GM12878 (cell line): ENCODE measurements at regions not wholly inside any gene's neighbourhood (a gene's known extent, or its start where the extent isn't known, plus 50 kb on each side); places are given as distances from the start of the nearest gene placed in this dataset.

Experiments used
- ATAC-seq: fragments of 200-7000 bp; cut with Tn5 transposase; 3 replicates; pipeline ENCODE4 v1.9.1; 2020; ENCODE audit warnings: mild to moderate bottlenecking, moderate library complexity
- BruUV-seq: library from RNA; stranded (reverse); fragments of 400-500 nt; replicated peaks from 2 replicates; lab custom pipeline; 2021; lab: Mats Ljungman, UMichigan
- CTCF ChIA-PET: fragments of 300-600 bp; sonication (Branson Sonifier 250); formaldehyde crosslinking; extraction: SDS; loops from one replicate; lab custom pipeline; 2021; ENCODE audit warnings: inconsistent platforms; lab: Yijun Ruan, JAX
- POLR2A ChIA-PET: fragments of 350-600 bp; formaldehyde crosslinking; extraction: SDS; loops from one replicate; lab custom pipeline; 2021; ENCODE audit warnings: inconsistent platforms; lab: Charles Lee
- RAD21 ChIA-PET: fragments of 300-600 bp; sonication (Branson Sonifier 250); formaldehyde crosslinking; loops from one replicate; lab custom pipeline; 2023; ENCODE audit warnings: antibody characterized with exemption; ENCODE audit not compliant: unreplicated experiment; lab: Charles Lee
- SMC1A ChIA-PET: fragments of 300-600 bp; sonication (Branson Sonifier 250); formaldehyde crosslinking; loops from one replicate; lab custom pipeline; 2023; ENCODE audit not compliant: unreplicated experiment, uncharacterized antibody; lab: Charles Lee
- DNase-seq: peaks from one replicate; pipeline ENCODE4 v3.0.0-alpha.2; 2011; ENCODE audit warnings: low read depth, low spot score
- FAIRE-seq: peaks from 3 replicates; lab custom pipeline; 2011; peaks lifted over from hg19 to GRCh38; lab: Jason Lieb, UNC
- H2AFZ ChIP-seq: 2 replicates; pipeline ENCODE4 v1.6.0; 2011; ENCODE audit warnings: low read depth, low read length, control low read depth; ENCODE audit not compliant: control insufficient read depth
- H3K27ac ChIP-seq: 2 replicates; pipeline ENCODE4 v1.5.1; 2011; ENCODE audit warnings: control low read depth; ENCODE audit not compliant: control insufficient read depth, insufficient read depth
- H3K27me3 ChIP-seq, 2 experiments: replicated peaks in 1 of 2; 2 replicates each; pipeline versions ENCODE4 v1.6.0 to v1.6.1; 2011; ENCODE audit warnings: low read length in 1 of 2; ENCODE audit not compliant: control insufficient read depth in 2 of 2, insufficient read depth in 2 of 2
- H3K36me3 ChIP-seq, 2 experiments: 2 replicates each; pipeline ENCODE4 v1.5.1; 2011; ENCODE audit warnings: low read length in 1 of 2; ENCODE audit not compliant: control insufficient read depth in 2 of 2, insufficient read depth in 2 of 2
- H3K4me1 ChIP-seq: 2 replicates; pipeline ENCODE4 v1.6.1; 2011; ENCODE audit warnings: mild to moderate bottlenecking, low read length, moderate library complexity, mixed read lengths; ENCODE audit not compliant: control insufficient read depth, insufficient read depth
- H3K4me2 ChIP-seq: 2 replicates; pipeline ENCODE4 v1.6.0; 2011; ENCODE audit warnings: control low read depth; ENCODE audit not compliant: control insufficient read depth, insufficient read depth
- H3K4me3 ChIP-seq: fragments of 200-600 bp; sonication (generic); 2 replicates; pipeline ENCODE4 v1.5.1; 2016
- H3K79me2 ChIP-seq: 2 replicates; pipeline ENCODE4 v1.6.0; 2011; ENCODE audit warnings: low read length; ENCODE audit not compliant: control insufficient read depth, insufficient read depth
- H3K9ac ChIP-seq: 2 replicates; pipeline ENCODE4 v1.8.0; 2011; ENCODE audit warnings: low read length, control low read depth, mixed read lengths; ENCODE audit not compliant: control insufficient read depth, insufficient read depth
- H3K9me3 ChIP-seq: replicated peaks from 3 replicates; pipeline ENCODE4 v1.5.1; 2011; ENCODE audit warnings: mild to moderate bottlenecking, low read length; ENCODE audit not compliant: control insufficient read depth, insufficient read depth
- H4K20me1 ChIP-seq: 2 replicates; pipeline ENCODE4 v1.6.0; 2011; ENCODE audit not compliant: control insufficient read depth, insufficient read depth
- CBX5 ChIP-seq: sonication (generic); IDR thresholded peaks from 2 replicates; pipeline ENCODE4 v1.6.1; 2016; ENCODE audit warnings: low read depth, moderate library complexity, mild to moderate bottlenecking, inconsistent platforms
- CHD4 ChIP-seq: fragments of 200-600 bp; sonication (generic); IDR thresholded peaks from 2 replicates; pipeline ENCODE4 v1.6.1; 2016; ENCODE audit warnings: mild to moderate bottlenecking
- CUX1 ChIP-seq: IDR thresholded peaks from 2 replicates; pipeline ENCODE4 v1.6.1; 2012; ENCODE audit warnings: improper control_type of control experiment, low read depth, low read length; ENCODE audit not compliant: insufficient replicate concordance
- EP300 ChIP-seq, 2 experiments: fragments of 150-350 bp in 1 of 2; IDR thresholded peaks; 2 replicates each; pipeline ENCODE4 v1.6.1; 2011 to 2012; ENCODE audit warnings: low read depth in 2 of 2, low read length in 2 of 2, borderline replicate concordance in 1 of 2, improper control_type of control experiment in 1 of 2, inconsistent platforms in 1 of 2; ENCODE audit not compliant: control insufficient read depth in 1 of 2
- EZH2 ChIP-seq: IDR thresholded peaks from 2 replicates; pipeline ENCODE4 v1.6.1; 2012; ENCODE audit warnings: low read depth, mild to moderate bottlenecking, control low read depth, inconsistent platforms, low read length, borderline replicate concordance; ENCODE audit not compliant: control insufficient read depth
- FOXM1 ChIP-seq: IDR thresholded peaks from 2 replicates; pipeline ENCODE4 v1.6.1; 2012; ENCODE audit warnings: low read depth, mild to moderate bottlenecking, inconsistent platforms, low read length, moderate library complexity
- NR2F1 ChIP-seq: fragments of 450-650 bp; conservative IDR thresholded peaks from 2 replicates; pipeline ENCODE4 v1.6.1; 2017; ENCODE audit warnings: mild to moderate bottlenecking
- POLR2A ChIP-seq: IDR thresholded peaks from 2 replicates; pipeline ENCODE4 v1.6.1; 2011; ENCODE audit warnings: low read depth, mild to moderate bottlenecking, low read length
- SMC3 ChIP-seq: IDR thresholded peaks from 2 replicates; pipeline ENCODE4 v1.6.1; 2011; ENCODE audit warnings: low read length, improper control_type of control experiment, borderline replicate concordance
- SUPT20H ChIP-seq: IDR thresholded peaks from 2 replicates; pipeline ENCODE4 v1.6.1; 2011; ENCODE audit warnings: low read depth, mild to moderate bottlenecking, low read length, moderate library complexity, borderline replicate concordance; ENCODE audit not compliant: control insufficient read depth
- ZBTB4 ChIP-seq: fragments of 450-650 bp; formaldehyde crosslinking; IDR thresholded peaks from 2 replicates; pipeline ENCODE4 v1.4.0; 2022; ENCODE audit warnings: mild to moderate bottlenecking, moderate library complexity
- ZNF207 ChIP-seq: fragments of 450-650 bp; IDR thresholded peaks from 2 replicates; pipeline ENCODE4 v1.6.1; 2014; ENCODE audit warnings: antibody characterized with exemption, mild to moderate bottlenecking, borderline replicate concordance
- WGBS: methylation state at CpG from one replicate; pipeline ENCODE4 v1.1.6; 2016; ENCODE audit warnings: low lambda C conversion rate; ENCODE audit not compliant: insufficient replicate concordance, insufficient coverage; ENCODE audit errors: missing lambda C conversion rate; 5-methylcytosine and 5-hydroxymethylcytosine counted together
- in situ Hi-C: fragments of 300-500 bp; cut with MboI; formaldehyde crosslinking; loops from 9 replicates; pipeline ENCODE4 v1.14.3; 2018; ENCODE audit warnings: mixed read lengths
- intact Hi-C: fragments of 100-400 bp; cut with micrococcal nuclease; formaldehyde crosslinking; loops from one replicate; pipeline ENCODE4 v1.14.2; 2022; ENCODE audit not compliant: unreplicated experiment
- TF ChIP-seq, protein P1 (sequence below): IDR thresholded peaks from 2 replicates; pipeline ENCODE4 v1.6.1; 2011; ENCODE audit warnings: borderline replicate concordance, low read depth, mild to moderate bottlenecking, moderate library complexity, mixed read lengths, low read length; ENCODE audit not compliant: insufficient read depth; ENCODE audit errors: extremely low read length
- TF ChIP-seq, protein P2 (sequence below): IDR thresholded peaks from 2 replicates; pipeline ENCODE4 v1.6.1; 2011; ENCODE audit warnings: low read depth, mild to moderate bottlenecking, low read length, moderate library complexity, borderline replicate concordance; ENCODE audit errors: extremely low read depth

DNA sequence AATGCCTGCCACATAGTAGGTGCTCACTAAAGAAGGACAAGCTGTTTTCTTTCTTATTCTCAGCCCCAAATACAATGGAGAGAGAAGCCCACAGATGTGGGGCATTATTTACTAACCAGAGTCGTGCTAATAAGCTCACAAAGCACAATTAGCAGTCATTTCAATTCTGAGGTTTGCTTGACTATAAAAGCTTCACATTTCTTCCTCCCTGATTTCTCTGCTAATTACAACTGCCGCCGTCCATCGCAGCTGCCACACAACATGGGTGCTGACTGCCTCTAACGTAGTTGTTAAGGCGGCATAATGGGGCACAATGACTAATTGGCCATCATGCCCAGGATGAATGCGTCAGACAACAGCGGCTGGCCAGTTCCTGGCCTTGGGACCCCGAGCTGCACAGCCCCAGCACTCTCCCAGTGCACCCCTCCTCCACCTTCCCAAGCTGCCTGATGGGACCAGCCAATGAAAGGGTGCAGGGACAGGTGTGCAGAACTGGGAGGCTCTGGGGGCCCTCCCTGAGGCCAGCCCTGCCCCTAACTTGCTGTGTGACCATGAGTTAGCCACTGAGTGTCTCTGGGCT lies 109.2 kb downstream of the CCT6B start:
- Histone ChIP-seq H3K4me3 (no peak overlapping the region), H3K27ac (no peak overlapping the region), H3K36me3 (no peaks in the 10 kb centered on the region), H4K20me1 (no peaks in the 10 kb centered on the region), H3K9ac (no peak overlapping the region), H3K4me1 (no peaks in the 10 kb centered on the region), H3K4me2 (no peak overlapping the region), H3K27me3 (peaks cover 0 to 2% of the 10 kb centered on the region in 2 experiments; a peak in 2 of 4 replicates), H2AFZ (no peak overlapping the region), H3K9me3 (no peaks in the 10 kb centered on the region), H3K79me2 (no peaks in the 10 kb centered on the region)
- in situ Hi-C loops (no loop called here), intact Hi-C loops (no loop called here)
- ChIA-PET CTCF (no interaction called here), POLR2A (no interaction called here), SMC1A (no interaction called here), RAD21 (no interaction called here)
- no peak for ATAC-seq
- no TSS peak for BruUV-seq
- FAIRE-seq: no peak
- no peak for TF ChIP-seq SUPT20H
- TF ChIP-seq, protein P1, sequence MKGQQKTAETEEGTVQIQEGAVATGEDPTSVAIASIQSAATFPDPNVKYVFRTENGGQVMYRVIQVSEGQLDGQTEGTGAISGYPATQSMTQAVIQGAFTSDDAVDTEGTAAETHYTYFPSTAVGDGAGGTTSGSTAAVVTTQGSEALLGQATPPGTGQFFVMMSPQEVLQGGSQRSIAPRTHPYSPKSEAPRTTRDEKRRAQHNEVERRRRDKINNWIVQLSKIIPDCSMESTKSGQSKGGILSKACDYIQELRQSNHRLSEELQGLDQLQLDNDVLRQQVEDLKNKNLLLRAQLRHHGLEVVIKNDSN: no peak
- no peak for TF ChIP-seq EZH2
- no peak for TF ChIP-seq CHD4
- TF ChIP-seq, protein P2, sequence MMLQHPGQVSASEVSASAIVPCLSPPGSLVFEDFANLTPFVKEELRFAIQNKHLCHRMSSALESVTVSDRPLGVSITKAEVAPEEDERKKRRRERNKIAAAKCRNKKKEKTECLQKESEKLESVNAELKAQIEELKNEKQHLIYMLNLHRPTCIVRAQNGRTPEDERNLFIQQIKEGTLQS: no peak
- no peak for TF ChIP-seq ZNF207
- no peak for TF ChIP-seq FOXM1
- no peak for TF ChIP-seq CUX1
- TF ChIP-seq NR2F1: no peak
- TF ChIP-seq SMC3: no peak
- TF ChIP-seq EP300 (IDR thresholded peaks at IDR 0.05; ENCODE audit: borderline replicate concordance in 1 of 2, control insufficient read depth in 1 of 2, low read depth in 2 of 2, low read length in 2 of 2): no peak
- no peak for TF ChIP-seq ZBTB4
- no peak for TF ChIP-seq POLR2A
- TF ChIP-seq CBX5: no peak
- WGBS: 66% methylated on average over 9 of the region's 9 CpGs
- no peak for DNase-seq
